ENCODE measurements at regions not wholly inside any gene's neighbourhood (a gene's known extent, or its start where the extent isn't known, plus 50 kb on each side); places are given as distances from the start of the nearest gene placed in this dataset.
A peak's percentile ranks its signal among the peaks of the same experiment; 100 is the strongest.
"Not testable (repeated sequence)": the region's sequence is repeated elsewhere in the genome, so short reads cannot be mapped to it uniquely, and the experiment has no call there.

- Histone ChIP-seq H3K9me3 (ENCODE audit: low read depth) (no peaks in the 10 kb centered on the region), H3K36me3 (no peaks in the 10 kb centered on the region), H3K4me1 (ENCODE audit: low read depth) (peaks cover 9% of the 10 kb centered on the region), H3K4me3 (no peak overlapping the region), H3K27me3 (no peaks in the 10 kb centered on the region), H3K27ac (no peak overlapping the region)
- no peak for TF ChIP-seq CTCF (IDR thresholded peaks at IDR 0.05; ENCODE audit: low read depth, low read length)
- DNase-seq (ENCODE audit: low read depth in 1 of 2, low spot score in 1 of 2): peak in 1 of 2 donors; percentile 46
Measured at GRCh38 chr2:154974041-154974440, 275.5 kb downstream of the KCNJ3 start.

DNA sequence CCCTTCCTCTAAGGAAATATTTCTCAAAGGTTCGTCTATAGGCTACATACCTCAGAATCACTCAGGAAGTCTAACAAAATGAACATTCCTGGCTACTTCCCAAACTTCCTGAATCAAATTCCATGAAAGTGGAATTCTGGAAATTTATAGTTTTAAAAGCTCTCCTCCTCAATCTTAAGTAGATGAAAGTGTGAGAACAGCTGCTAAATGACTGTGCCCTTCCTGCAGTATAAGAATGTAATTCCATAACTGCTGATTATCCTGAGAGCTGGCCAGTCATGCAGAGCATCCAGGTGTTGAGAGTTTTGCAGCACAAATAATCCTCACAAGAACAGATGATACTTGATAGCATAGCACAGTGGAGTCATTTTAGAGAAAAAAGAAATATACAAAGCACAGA is 265.0 kb downstream of the KCNJ3 start:
- Histone ChIP-seq H3K27me3 (no peaks in the 10 kb centered on the region), H3K4me3 (no peak overlapping the region), H3K9me3 (ENCODE audit: low read depth) (no peaks in the 10 kb centered on the region), H3K4me1 (ENCODE audit: low read depth) (no peaks in the 10 kb centered on the region), H3K27ac (no peak overlapping the region), H3K36me3 (no peaks in the 10 kb centered on the region)
- no peak for DNase-seq (ENCODE audit: low read depth in 1 of 2, low spot score in 1 of 2)
- TF ChIP-seq CTCF (IDR thresholded peaks at IDR 0.05; ENCODE audit: low read depth, low read length): no peak

DNA sequence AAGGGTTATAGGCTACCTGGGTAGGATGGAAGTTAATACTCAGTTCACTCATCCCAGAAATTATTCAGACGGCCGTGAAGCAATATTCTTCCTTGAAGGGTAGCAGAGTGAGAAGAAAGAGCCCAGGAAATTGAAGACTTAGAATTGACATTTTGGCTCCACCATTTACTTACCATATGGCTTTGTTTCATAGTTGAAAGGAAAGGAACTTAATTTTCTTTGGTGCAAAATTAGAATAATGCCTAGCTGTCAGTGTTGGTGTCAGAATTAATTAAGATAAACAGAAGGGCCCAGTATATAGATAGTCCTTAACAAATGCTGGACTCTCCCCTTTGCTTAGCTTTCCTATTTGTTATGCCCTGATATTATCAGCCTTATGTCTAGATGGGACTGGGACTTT is 263.2 kb downstream of the KCNJ3 start:
- no peak for TF ChIP-seq CTCF (IDR thresholded peaks at IDR 0.05; ENCODE audit: low read depth, low read length)
- Histone ChIP-seq H3K4me1 (ENCODE audit: low read depth) (no peaks in the 10 kb centered on the region), H3K9me3 (ENCODE audit: low read depth) (no peaks in the 10 kb centered on the region), H3K27me3 (no peaks in the 10 kb centered on the region), H3K27ac (no peak overlapping the region), H3K36me3 (no peaks in the 10 kb centered on the region), H3K4me3 (no peak overlapping the region)
- no peak for DNase-seq (ENCODE audit: low read depth in 1 of 2, low spot score in 1 of 2)

DNA sequence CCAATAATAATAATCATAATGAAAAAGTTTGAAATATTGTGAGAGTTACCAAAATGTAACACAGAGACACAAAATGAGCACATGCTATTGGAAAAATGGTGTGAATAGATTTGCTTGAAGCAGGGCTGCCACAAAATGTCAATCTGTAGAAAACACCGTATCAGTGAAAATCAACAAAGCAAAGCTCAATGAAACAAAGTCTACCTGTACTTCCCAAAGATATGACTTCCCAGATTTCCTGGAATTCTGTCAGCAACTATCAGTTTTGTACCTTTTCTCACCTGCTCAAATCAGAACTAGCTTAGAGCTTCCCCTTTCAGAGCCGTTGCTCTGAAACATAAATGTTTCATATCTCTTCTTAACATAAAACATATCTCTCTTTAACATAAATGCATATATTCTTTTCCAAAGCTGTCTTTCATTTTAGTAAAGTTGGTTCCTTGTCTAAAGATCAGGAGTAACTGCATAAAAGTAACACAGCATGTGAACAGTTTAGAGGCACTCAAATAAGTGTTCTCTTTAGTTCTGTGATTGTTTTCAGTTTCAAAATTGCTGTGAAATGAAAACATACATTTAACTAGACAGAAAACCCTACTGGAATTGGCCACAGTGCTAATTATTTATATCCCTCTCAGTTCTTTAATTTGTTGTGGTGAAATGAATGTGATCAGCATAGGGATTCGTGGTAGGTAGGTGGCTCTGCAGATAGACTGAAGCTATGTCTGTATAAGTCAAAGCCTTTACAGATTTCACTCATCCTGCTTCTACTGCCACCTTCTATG is 262.5 kb downstream of the KCNJ3 start:
- Histone ChIP-seq H3K4me1 (ENCODE audit: low read depth) (no peaks in the 10 kb centered on the region), H3K27ac (no peak overlapping the region), H3K9me3 (ENCODE audit: low read depth) (no peaks in the 10 kb centered on the region), H3K4me3 (no peak overlapping the region), H3K36me3 (no peaks in the 10 kb centered on the region), H3K27me3 (no peaks in the 10 kb centered on the region)
- no peak for DNase-seq (ENCODE audit: low read depth in 1 of 2, low spot score in 1 of 2)
- no peak for TF ChIP-seq CTCF (IDR thresholded peaks at IDR 0.05; ENCODE audit: low read depth, low read length)

DNA sequence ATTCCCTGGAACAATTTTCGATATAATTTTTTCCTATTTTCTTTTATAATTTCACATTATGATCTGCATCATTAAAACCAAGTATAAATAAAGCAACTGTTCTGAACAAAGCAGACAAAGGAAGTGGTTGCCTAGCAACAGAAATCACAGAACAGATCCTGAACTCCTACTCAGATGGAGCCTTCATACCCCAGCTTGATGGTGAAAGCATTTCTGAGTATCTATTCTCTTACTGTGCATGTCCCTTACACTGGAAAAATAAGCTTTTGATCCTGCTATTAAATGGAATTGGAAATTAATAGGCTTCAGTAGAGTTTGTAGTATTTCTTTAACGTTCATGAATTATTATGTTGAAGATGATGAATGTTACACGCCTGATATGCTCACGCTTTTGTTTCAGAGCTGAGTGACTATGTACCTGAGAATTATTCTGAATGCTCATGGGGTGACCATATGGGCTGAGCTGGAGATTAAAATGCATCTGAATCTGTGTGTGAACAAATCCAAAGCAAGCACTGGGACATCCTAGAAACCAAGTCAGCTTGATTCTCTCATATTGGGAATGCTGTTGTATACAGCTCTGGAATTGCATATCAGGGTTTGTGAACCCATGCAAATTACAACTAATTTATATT is 254.0 kb downstream of the KCNJ3 start:
- Histone ChIP-seq H3K4me3 (no peak overlapping the region), H3K27ac (no peak overlapping the region), H3K4me1 (ENCODE audit: low read depth) (no peaks in the 10 kb centered on the region), H3K27me3 (no peaks in the 10 kb centered on the region), H3K36me3 (no peaks in the 10 kb centered on the region), H3K9me3 (ENCODE audit: low read depth) (no peaks in the 10 kb centered on the region)
- peak in 1 of 2 donors; percentile 21 for DNase-seq (ENCODE audit: low read depth in 1 of 2, low spot score in 1 of 2)
- no peak for TF ChIP-seq CTCF (IDR thresholded peaks at IDR 0.05; ENCODE audit: low read depth, low read length)

DNA sequence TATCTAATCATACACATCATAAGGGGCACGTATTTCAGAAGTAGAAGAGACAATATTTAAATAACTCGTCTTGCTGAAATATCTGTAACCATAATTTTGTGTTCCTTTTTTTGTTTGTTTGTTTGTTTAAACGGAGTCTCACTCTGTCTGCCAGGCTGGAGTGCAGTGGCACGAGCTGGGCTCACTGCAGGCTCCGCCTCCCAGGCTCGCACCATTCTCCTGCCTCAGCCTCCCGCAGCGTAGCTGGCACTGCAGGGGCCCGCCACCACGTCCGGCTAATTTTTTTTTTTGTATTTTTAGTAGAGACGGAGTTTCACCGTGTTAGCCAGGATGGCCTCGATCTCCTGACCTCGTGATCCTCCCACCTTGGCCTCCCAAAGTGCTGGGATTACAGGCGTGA is 248.9 kb downstream of the KCNJ3 start:
- H3K27me3 ChIP-seq; H3K4me1 ChIP-seq (ENCODE audit: low read depth); H3K9me3 ChIP-seq (ENCODE audit: low read depth); H3K36me3 ChIP-seq; DNase-seq (ENCODE audit: low read depth in 1 of 2, low spot score in 1 of 2); H3K27ac ChIP-seq; H3K4me3 ChIP-seq: not testable (repeated sequence)

Measured in cardiac muscle cell (in vitro differentiated cells and primary cell).